Mesenchymal stem cell (in vitro differentiated cells and primary cell): ENCODE measurements at regions not wholly inside any gene's neighbourhood (a gene's known extent, or its start where the extent isn't known, plus 50 kb on each side); places are given as distances from the start of the nearest gene placed in this dataset.
"Not testable (repeated sequence)": the region's sequence is repeated elsewhere in the genome, so short reads cannot be mapped to it uniquely, and the experiment has no call there.

Experiments used
- DNase-seq: peaks from one replicate; pipeline ENCODE4 v3.0.0-alpha.2; 2013
- H2AFZ ChIP-seq: one replicate; pipeline ENCODE4 v1.6.1; 2013; ENCODE audit warnings: low read depth, mild to moderate bottlenecking, control low read depth, inconsistent platforms, low read length, moderate library complexity
- H2AK5ac ChIP-seq: 2 replicates; pipeline ENCODE4 v1.6.1; 2013; ENCODE audit warnings: low read length, moderate library complexity, mild to moderate bottlenecking, inconsistent platforms; ENCODE audit not compliant: severe bottlenecking
- H2BK120ac ChIP-seq: one replicate; pipeline ENCODE4 v1.6.1; 2013; ENCODE audit warnings: low read depth, mild to moderate bottlenecking, inconsistent platforms, low read length, moderate library complexity
- H2BK12ac ChIP-seq, 2 experiments: one replicate each; pipeline ENCODE4 v1.6.1; 2013; ENCODE audit warnings: inconsistent platforms in 2 of 2, low read length in 2 of 2, mild to moderate bottlenecking in 2 of 2, moderate library complexity in 2 of 2, control low read depth in 1 of 2
- H2BK15ac ChIP-seq: one replicate; pipeline ENCODE4 v1.6.1; 2013; ENCODE audit warnings: mild to moderate bottlenecking, low read depth, inconsistent platforms; ENCODE audit not compliant: poor library complexity, severe bottlenecking
- H2BK5ac ChIP-seq: 2 replicates; pipeline ENCODE4 v1.6.1; 2013; ENCODE audit warnings: low read depth, mild to moderate bottlenecking, low read length, control low read depth, inconsistent platforms; ENCODE audit not compliant: poor library complexity, severe bottlenecking
- H3K14ac ChIP-seq, 2 experiments: one replicate each; pipeline ENCODE4 v1.6.1; 2013; ENCODE audit warnings: inconsistent platforms in 2 of 2, low read length in 2 of 2, control low read depth in 1 of 2, mild to moderate bottlenecking in 1 of 2, moderate library complexity in 1 of 2
- H3K18ac ChIP-seq, 2 experiments: one replicate each; pipeline ENCODE4 v1.6.1; 2013; ENCODE audit warnings: inconsistent platforms in 2 of 2, low read length in 2 of 2, control low read depth in 1 of 2, low read depth in 1 of 2, mild to moderate bottlenecking in 1 of 2
- H3K23ac ChIP-seq, 2 experiments: one replicate each; pipeline ENCODE4 v1.6.1; 2013; ENCODE audit warnings: inconsistent platforms in 2 of 2, low read length in 2 of 2, mild to moderate bottlenecking in 2 of 2, moderate library complexity in 2 of 2, control low read depth in 1 of 2
- H3K27ac ChIP-seq: 2 replicates; pipeline ENCODE4 v1.5.1; 2013; ENCODE audit warnings: mild to moderate bottlenecking, moderate library complexity, low read length, control low read depth, inconsistent platforms; ENCODE audit not compliant: poor library complexity, severe bottlenecking
- H3K27me3 ChIP-seq, 2 experiments: 2 replicates each; pipeline versions ENCODE4 v1.6.1 to v1.7.0; 2013; ENCODE audit warnings: low read length in 2 of 2, mild to moderate bottlenecking in 2 of 2, moderate library complexity in 2 of 2, control low read depth in 1 of 2, inconsistent platforms in 1 of 2; ENCODE audit not compliant: control insufficient read depth in 1 of 2, insufficient read depth in 1 of 2
- H3K36me3 ChIP-seq, 2 experiments: 2 replicates each; pipeline versions ENCODE4 v1.6.1 to v1.7.0; 2013; ENCODE audit warnings: low read length in 2 of 2, control low read depth in 1 of 2, inconsistent platforms in 1 of 2, low read depth in 1 of 2, mild to moderate bottlenecking in 1 of 2; ENCODE audit not compliant: insufficient read depth in 2 of 2, control insufficient read depth in 1 of 2
- H3K4ac ChIP-seq, 2 experiments: one replicate each; pipeline ENCODE4 v1.6.1; 2013; ENCODE audit warnings: inconsistent platforms in 2 of 2, low read length in 2 of 2, mild to moderate bottlenecking in 2 of 2, moderate library complexity in 2 of 2, control low read depth in 1 of 2, low read depth in 1 of 2
- H3K4me1 ChIP-seq: 2 replicates; pipeline ENCODE4 v1.6.1; 2013; ENCODE audit warnings: low read depth, low read length, control low read depth; ENCODE audit not compliant: control insufficient read depth, insufficient read depth
- H3K4me2 ChIP-seq: 2 replicates; pipeline ENCODE4 v1.6.1; 2013; ENCODE audit warnings: low read length, mild to moderate bottlenecking, inconsistent platforms; ENCODE audit not compliant: poor library complexity, severe bottlenecking
- H3K4me3 ChIP-seq, 2 experiments: 2 replicates each; pipeline versions ENCODE4 v1.5.1 to v1.7.0; 2013; ENCODE audit warnings: low read length in 2 of 2, mild to moderate bottlenecking in 2 of 2, control low read depth in 1 of 2, low read depth in 1 of 2; ENCODE audit not compliant: insufficient read depth in 1 of 2
- H3K79me1 ChIP-seq: replicated peaks from 2 replicates; pipeline ENCODE4 v1.6.1; 2013; ENCODE audit warnings: mild to moderate bottlenecking, control low read depth, low read length, inconsistent platforms; ENCODE audit not compliant: poor library complexity, severe bottlenecking
- H3K9ac ChIP-seq: 2 replicates; pipeline ENCODE4 v1.7.0; 2013; ENCODE audit warnings: mild to moderate bottlenecking, low read length, moderate library complexity
- H3K9me3 ChIP-seq: 2 replicates; pipeline ENCODE4 v1.7.0; 2013; ENCODE audit warnings: mild to moderate bottlenecking, low read length; ENCODE audit not compliant: control insufficient read depth
- H4K8ac ChIP-seq: one replicate; pipeline ENCODE4 v1.6.1; 2013; ENCODE audit warnings: inconsistent platforms, mild to moderate bottlenecking, low read length, moderate library complexity
- H4K91ac ChIP-seq: one replicate; pipeline ENCODE4 v1.6.1; 2013; ENCODE audit warnings: mild to moderate bottlenecking, low read length, inconsistent platforms
- WGBS: methylation state at CpG from one replicate; pipeline ENCODE4 v1.1.7; 2013; ENCODE audit warnings: mixed read lengths; 5-methylcytosine and 5-hydroxymethylcytosine counted together

GRCh38 chr2:82748653-82749052 lies 1710.4 kb downstream of the SUCLG1 start:
- no peak overlapping the region for H2AFZ ChIP-seq
- H4K8ac ChIP-seq, result no peak overlapping the region
- H2BK120ac ChIP-seq, result no peak overlapping the region
- no peaks in the 10 kb centered on the region for H3K79me1 ChIP-seq
- no peak overlapping the region for H3K23ac ChIP-seq
- no peaks in the 10 kb centered on the region for H3K36me3 ChIP-seq
- no peak overlapping the region for H3K4ac ChIP-seq
- H3K27me3 ChIP-seq, result no peaks in the 10 kb centered on the region
- no peak overlapping the region for H3K4me3 ChIP-seq
- no peak overlapping the region for H2BK12ac ChIP-seq
- H3K27ac ChIP-seq, result no peak overlapping the region
- H3K14ac ChIP-seq, result no peak overlapping the region
- H4K91ac ChIP-seq, result no peak overlapping the region
- H2BK15ac ChIP-seq, result no peak overlapping the region
- H2AK5ac ChIP-seq, result no peak overlapping the region
- H3K18ac ChIP-seq, result no peak overlapping the region
- H3K9ac ChIP-seq, result no peak overlapping the region
- WGBS, result 73% methylated on average over 2 of the region's 2 CpGs
- H2BK5ac ChIP-seq, result no peak overlapping the region
- DNase-seq, result no peak
- peaks cover 52% of the 10 kb centered on the region for H3K9me3 ChIP-seq
- H3K4me1 ChIP-seq, result no peaks in the 10 kb centered on the region
- H3K4me2 ChIP-seq, result no peak overlapping the region

GRCh38 chr2:82740527-82740926 lies 1718.6 kb downstream of the SUCLG1 start:
- WGBS, result 100% methylated on average over 1 of the region's 1 CpG
- no peaks in the 10 kb centered on the region for H3K4me1 ChIP-seq
- no peak overlapping the region for H3K9ac ChIP-seq
- H3K4ac ChIP-seq, result no peak overlapping the region
- H2BK120ac ChIP-seq, result no peak overlapping the region
- H3K18ac ChIP-seq, result no peak overlapping the region
- no peak overlapping the region for H3K4me3 ChIP-seq
- no peak for DNase-seq
- no peak overlapping the region for H2BK5ac ChIP-seq
- H3K14ac ChIP-seq, result no peak overlapping the region
- H2AK5ac ChIP-seq, result no peak overlapping the region
- no peak overlapping the region for H2AFZ ChIP-seq
- H3K27me3 ChIP-seq, result no peaks in the 10 kb centered on the region
- no peaks in the 10 kb centered on the region for H3K79me1 ChIP-seq
- no peaks in the 10 kb centered on the region for H3K36me3 ChIP-seq
- H3K4me2 ChIP-seq, result no peak overlapping the region
- H2BK15ac ChIP-seq, result no peak overlapping the region
- H2BK12ac ChIP-seq, result no peak overlapping the region
- no peak overlapping the region for H4K8ac ChIP-seq
- peaks cover 9% of the 10 kb centered on the region for H3K9me3 ChIP-seq
- no peak overlapping the region for H3K23ac ChIP-seq
- H3K27ac ChIP-seq, result no peak overlapping the region
- no peak overlapping the region for H4K91ac ChIP-seq

- not testable (repeated sequence) for H3K4me3 ChIP-seq, H3K27me3 ChIP-seq, H3K18ac ChIP-seq, H3K27ac ChIP-seq, H2BK120ac ChIP-seq, H2BK12ac ChIP-seq, H2AK5ac ChIP-seq, H3K9me3 ChIP-seq, DNase-seq, H3K4me1 ChIP-seq, H4K8ac ChIP-seq, H3K23ac ChIP-seq, H3K36me3 ChIP-seq, H2BK5ac ChIP-seq, H3K4me2 ChIP-seq, H3K4ac ChIP-seq, H2BK15ac ChIP-seq, H4K91ac ChIP-seq, H2AFZ ChIP-seq, H3K14ac ChIP-seq, H3K79me1 ChIP-seq, H3K9ac ChIP-seq
- WGBS, result 89% methylated on average over 15 of the region's 15 CpGs
These were observed 1721.1 kb downstream of the SUCLG1 start for GRCh38 chr2:82737965-82738364.

- no peaks in the 10 kb centered on the region for H3K36me3 ChIP-seq
These were observed 1723.7 kb downstream of the SUCLG1 start for GRCh38 chr2:82735336-82735735.

More at GRCh38 chr2:82735336-82735735, 1723.7 kb downstream of the SUCLG1 start:
- H3K4ac ChIP-seq, result no peak overlapping the region
- no peak overlapping the region for H3K4me3 ChIP-seq
- H3K27me3 ChIP-seq, result no peaks in the 10 kb centered on the region
- no peak overlapping the region for H2BK15ac ChIP-seq
- H2BK120ac ChIP-seq, result no peak overlapping the region
- no peak overlapping the region for H2AFZ ChIP-seq
- H2BK12ac ChIP-seq, result no peak overlapping the region
- H3K4me2 ChIP-seq, result no peak overlapping the region
- H3K14ac ChIP-seq, result peak overlapping the region in 1 of 2 experiments; percentile 83
- H3K9ac ChIP-seq, result no peak overlapping the region
- WGBS, result 89% methylated on average over 2 of the region's 2 CpGs
- no peak overlapping the region for H3K27ac ChIP-seq
- H4K91ac ChIP-seq, result no peak overlapping the region
- DNase-seq, result no peak
- peaks cover 2% of the 10 kb centered on the region for H3K4me1 ChIP-seq
- no peak overlapping the region for H2BK5ac ChIP-seq
- H2AK5ac ChIP-seq, result no peak overlapping the region
- no peak overlapping the region for H3K23ac ChIP-seq
- H3K9me3 ChIP-seq, result peaks cover 5% of the 10 kb centered on the region
- no peaks in the 10 kb centered on the region for H3K79me1 ChIP-seq
- no peak overlapping the region for H3K18ac ChIP-seq
- H4K8ac ChIP-seq, result no peak overlapping the region
